ENCODE measurements at regions not wholly inside any gene's neighbourhood (a gene's known extent, or its start where the extent isn't known, plus 50 kb on each side); places are given as distances from the start of the nearest gene placed in this dataset.

GRCh38 chr5:159531554-159532105 lies 201.3 kb upstream of the IL12B start:
- no peak for DNase-seq (ENCODE audit: low read depth)

- no peak for DNase-seq (ENCODE audit: low read depth)
Measured at GRCh38 chr5:159533197-159533596, 202.9 kb upstream of the IL12B start.

- DNase-seq (ENCODE audit: low read depth): no peak
Measured at GRCh38 chr5:159536166-159536565, 205.9 kb upstream of the IL12B start.

GRCh38 chr5:159536646-159537045 lies 206.4 kb upstream of the IL12B start:
- no peak for DNase-seq (ENCODE audit: low read depth)

GRCh38 chr5:159539678-159540077 lies 209.4 kb upstream of the IL12B start:
- no peak for DNase-seq (ENCODE audit: low read depth)

GRCh38 chr5:159543326-159543725 lies 213.0 kb upstream of the IL12B start:
- no peak for DNase-seq (ENCODE audit: low read depth)

GRCh38 chr5:159545156-159545555 lies 214.9 kb upstream of the IL12B start:
- DNase-seq (ENCODE audit: low read depth): no peak

GRCh38 chr5:159547466-159548195 lies 217.3 kb upstream of the IL12B start:
- DNase-seq (ENCODE audit: low read depth): no peak

GRCh38 chr5:159548517-159548916 lies 218.2 kb upstream of the IL12B start:
- DNase-seq (ENCODE audit: low read depth): no peak

- no peak for DNase-seq (ENCODE audit: low read depth)
Measured at GRCh38 chr5:159549046-159549445, 218.8 kb upstream of the IL12B start.

- no peak for DNase-seq (ENCODE audit: low read depth)
Measured at GRCh38 chr5:159550951-159551350, 220.7 kb upstream of the IL12B start.

GRCh38 chr5:159552751-159553150 lies 222.5 kb upstream of the IL12B start:
- DNase-seq (ENCODE audit: low read depth): peak; percentile 84

GRCh38 chr5:159553792-159554191 lies 223.5 kb upstream of the IL12B start:
- DNase-seq (ENCODE audit: low read depth): no peak

GRCh38 chr5:159555084-159555483 lies 224.8 kb upstream of the IL12B start:
- DNase-seq (ENCODE audit: low read depth): no peak

GRCh38 chr5:159559337-159559736 lies 229.1 kb upstream of the IL12B start:
- no peak for DNase-seq (ENCODE audit: low read depth)

- DNase-seq (ENCODE audit: low read depth): no peak
Measured at GRCh38 chr5:159560088-159560487, 229.8 kb upstream of the IL12B start.

GRCh38 chr5:159564031-159564430 lies 233.7 kb upstream of the IL12B start:
- no peak for DNase-seq (ENCODE audit: low read depth)

- no peak for DNase-seq (ENCODE audit: low read depth)
Measured at GRCh38 chr5:159566832-159567231, 236.5 kb upstream of the IL12B start.

GRCh38 chr5:159567461-159567860 lies 237.2 kb upstream of the IL12B start:
- no peak for DNase-seq (ENCODE audit: low read depth)

GRCh38 chr5:159571501-159572244 lies 241.4 kb upstream of the IL12B start:
- DNase-seq (ENCODE audit: low read depth): no peak

- no peak for DNase-seq (ENCODE audit: low read depth)
Measured at GRCh38 chr5:159576902-159577301, 246.6 kb upstream of the IL12B start.

GRCh38 chr5:159581502-159582249 lies 251.4 kb upstream of the IL12B start:
- peak; percentile 97 for DNase-seq (ENCODE audit: low read depth)
